ENCODE measurements at regions not wholly inside any gene's neighbourhood (a gene's known extent, or its start where the extent isn't known, plus 50 kb on each side); places are given as distances from the start of the nearest gene placed in this dataset.
A peak's percentile ranks its signal among the peaks of the same experiment; 100 is the strongest.

GRCh38 chr6:122118945-122119506, 280.4 kb upstream of the HSF2 start:
- no peak for DNase-seq (ENCODE audit: extremely low spot score)
- Histone ChIP-seq H3K27ac (replicated peaks in 1 of 4) (no peak overlapping the region), H3K36me3 (no peaks in the 10 kb centered on the region), H3K27me3 (no peaks in the 10 kb centered on the region), H3K4me1 (peaks cover 4 to 51% (median 42%) of the 10 kb centered on the region in 4 donors), H3K9me3 (no peaks in the 10 kb centered on the region), H3K4me3 (no peak overlapping the region)
- TF ChIP-seq POLR2AphosphoS5 (IDR thresholded peaks at IDR 0.05) (no peak), CTCF (IDR thresholded peaks at IDR 0.05) (no peak), EP300 (IDR thresholded peaks at IDR 0.05) (no peak), POLR2A (IDR thresholded peaks at IDR 0.05; ENCODE audit: low read depth) (no peak)
- WGBS, result 88% methylated on average over 1 of the region's 1 CpG
- intact Hi-C loops (cut with DNase I), result no loop called here

- 66% methylated on average over 1 of the region's 1 CpG for WGBS
- DNase-seq (ENCODE audit: extremely low spot score), result no peak
- H3K4me1 ChIP-seq, result peaks cover 0 to 23% (median 16%) of the 10 kb centered on the region in 4 donors
- H3K27ac ChIP-seq (replicated peaks in 1 of 4), result peak overlapping the region in 3 of 4 donors; percentile 8 to 28 (median 26)
- H3K27me3 ChIP-seq, result no peaks in the 10 kb centered on the region
- H3K4me3 ChIP-seq, result no peak overlapping the region
- intact Hi-C loops (cut with DNase I), result no loop called here
- no peaks in the 10 kb centered on the region for H3K36me3 ChIP-seq
- H3K9me3 ChIP-seq, result no peaks in the 10 kb centered on the region
- no peak for TF ChIP-seq POLR2A (IDR thresholded peaks at IDR 0.05; ENCODE audit: low read depth)
- no peak for TF ChIP-seq CTCF (IDR thresholded peaks at IDR 0.05)
- no peak for TF ChIP-seq POLR2AphosphoS5 (IDR thresholded peaks at IDR 0.05)
- no peak for TF ChIP-seq EP300 (IDR thresholded peaks at IDR 0.05)
These were observed 277.2 kb upstream of the HSF2 start for GRCh38 chr6:122122202-122122601.

- Histone ChIP-seq H3K4me1 (peaks cover 0 to 18% (median 13%) of the 10 kb centered on the region in 4 donors), H3K27ac (replicated peaks in 1 of 4) (peak overlapping the region in 3 of 4 donors; percentile 8 to 28 (median 26)), H3K9me3 (no peaks in the 10 kb centered on the region), H3K4me3 (no peak overlapping the region), H3K36me3 (no peaks in the 10 kb centered on the region), H3K27me3 (no peaks in the 10 kb centered on the region)
- DNase-seq (ENCODE audit: extremely low spot score), result no peak
- intact Hi-C loops (cut with DNase I), result no loop called here
- TF ChIP-seq POLR2A (IDR thresholded peaks at IDR 0.05; ENCODE audit: low read depth) (no peak), CTCF (IDR thresholded peaks at IDR 0.05) (no peak), POLR2AphosphoS5 (IDR thresholded peaks at IDR 0.05) (no peak), EP300 (IDR thresholded peaks at IDR 0.05) (no peak)
- 53% methylated on average over 2 of the region's 2 CpGs for whole genome bisulfite sequencing
These were observed 276.8 kb upstream of the HSF2 start for GRCh38 chr6:122122686-122123085.

GRCh38 chr6:122124908-122125307, 274.5 kb upstream of the HSF2 start:
- TF ChIP-seq CTCF (IDR thresholded peaks at IDR 0.05) (no peak), POLR2A (IDR thresholded peaks at IDR 0.05; ENCODE audit: low read depth) (no peak), POLR2AphosphoS5 (IDR thresholded peaks at IDR 0.05) (no peak), EP300 (IDR thresholded peaks at IDR 0.05) (no peak)
- H3K27me3 ChIP-seq, result no peaks in the 10 kb centered on the region
- no peaks in the 10 kb centered on the region for H3K36me3 ChIP-seq
- H3K9me3 ChIP-seq, result no peaks in the 10 kb centered on the region
- no peak overlapping the region for H3K4me3 ChIP-seq
- intact Hi-C loops (cut with DNase I), result no loop called here
- DNase-seq (ENCODE audit: extremely low spot score), result no peak
- 94% methylated on average over 3 of the region's 3 CpGs for WGBS
- peaks cover 0 to 28% (median 24%) of the 10 kb centered on the region in 4 donors for H3K4me1 ChIP-seq
- H3K27ac ChIP-seq (replicated peaks in 1 of 4), result no peak overlapping the region

- Histone ChIP-seq H3K27ac (replicated peaks in 1 of 4) (no peak overlapping the region), H3K4me3 (no peak overlapping the region), H3K27me3 (no peaks in the 10 kb centered on the region), H3K4me1 (peaks cover 0 to 34% (median 27%) of the 10 kb centered on the region in 4 donors), H3K9me3 (peaks cover 0 to 4% (median 0%) of the 10 kb centered on the region in 4 donors), H3K36me3 (no peaks in the 10 kb centered on the region)
- intact Hi-C loops (cut with DNase I), result no loop called here
- no peak for DNase-seq (ENCODE audit: extremely low spot score)
- TF ChIP-seq CTCF (IDR thresholded peaks at IDR 0.05) (no peak), POLR2A (IDR thresholded peaks at IDR 0.05; ENCODE audit: low read depth) (no peak), EP300 (IDR thresholded peaks at IDR 0.05) (no peak), POLR2AphosphoS5 (IDR thresholded peaks at IDR 0.05) (no peak)
- 84% methylated on average over 3 of the region's 3 CpGs for WGBS
These were observed 272.6 kb upstream of the HSF2 start for GRCh38 chr6:122126894-122127293.
